GM19372 (cell line): ENCODE measurements at regions not wholly inside any gene's neighbourhood (a gene's known extent, or its start where the extent isn't known, plus 50 kb on each side); places are given as distances from the start of the nearest gene placed in this dataset.

Experiments used
- ATAC-seq: cut with Tn5 transposase; IDR thresholded peaks from one replicate; pipeline ENCODE4 v1.9.1; 2021; ENCODE audit warnings: mild to moderate bottlenecking, low read depth, moderate library complexity; ENCODE audit not compliant: unreplicated experiment

- no peak for ATAC-seq
Measured at GRCh38 chr7:136053689-136054485, 76.7 kb upstream of the MTPN start.

DNA sequence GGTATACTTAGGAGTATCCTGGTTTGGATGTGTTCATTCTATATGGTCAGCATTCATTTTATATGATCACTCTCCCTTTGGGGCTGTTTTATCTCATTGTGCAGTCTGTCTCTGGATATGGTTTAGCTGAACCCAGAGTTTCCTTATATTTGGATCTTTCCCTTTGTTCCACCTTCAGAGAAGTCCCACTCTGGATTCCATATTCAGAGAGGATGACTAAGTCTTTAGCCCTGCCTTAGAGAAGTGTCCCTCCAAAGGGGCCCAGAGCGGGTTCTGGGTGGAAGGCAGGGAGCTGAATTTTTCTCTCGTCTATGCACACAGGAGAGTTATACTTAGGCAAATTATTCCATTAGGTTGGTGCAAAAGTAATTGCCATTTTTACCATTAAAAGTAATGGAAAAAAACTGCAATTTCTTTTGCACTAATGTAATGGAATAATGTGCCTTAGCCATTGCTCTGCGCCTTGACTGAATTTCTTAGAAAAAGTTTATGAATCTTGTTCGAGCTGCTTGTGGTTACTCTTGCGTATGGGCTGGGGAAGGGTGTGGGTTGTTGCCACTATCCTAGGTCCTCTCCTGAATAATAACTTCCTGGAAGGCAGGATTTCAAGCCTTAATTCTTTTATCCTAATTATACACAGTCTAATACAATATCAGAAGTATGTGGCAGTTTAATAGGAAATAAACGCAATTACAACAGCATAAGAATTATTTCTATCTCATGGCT lies 74.2 kb upstream of the MTPN start:
- no peak for ATAC-seq

DNA sequence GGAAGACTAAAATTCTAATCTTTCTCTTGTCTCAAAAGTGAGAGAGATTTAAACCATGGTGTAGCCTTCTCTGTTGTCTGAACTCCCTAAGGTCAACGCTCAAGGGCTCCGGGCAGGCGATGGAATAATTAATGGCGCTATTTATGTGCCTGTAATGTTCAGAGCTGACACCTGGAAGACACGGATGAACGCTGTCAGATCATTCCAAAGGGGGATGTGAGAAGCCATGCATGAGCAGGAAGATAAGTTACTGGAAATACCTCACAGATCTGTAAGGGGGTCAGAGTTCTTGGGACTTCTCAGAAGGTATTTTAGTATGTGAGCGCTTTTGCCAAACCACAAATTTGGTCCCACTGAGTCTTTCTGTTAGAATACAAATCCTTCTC lies 73.3 kb upstream of the MTPN start:
- ATAC-seq, result no peak

- no peak for ATAC-seq
Measured at GRCh38 chr7:136049818-136050461, 72.8 kb upstream of the MTPN start.

- ATAC-seq, result no peak
Measured at GRCh38 chr7:136049117-136049516, 72.0 kb upstream of the MTPN start.

DNA sequence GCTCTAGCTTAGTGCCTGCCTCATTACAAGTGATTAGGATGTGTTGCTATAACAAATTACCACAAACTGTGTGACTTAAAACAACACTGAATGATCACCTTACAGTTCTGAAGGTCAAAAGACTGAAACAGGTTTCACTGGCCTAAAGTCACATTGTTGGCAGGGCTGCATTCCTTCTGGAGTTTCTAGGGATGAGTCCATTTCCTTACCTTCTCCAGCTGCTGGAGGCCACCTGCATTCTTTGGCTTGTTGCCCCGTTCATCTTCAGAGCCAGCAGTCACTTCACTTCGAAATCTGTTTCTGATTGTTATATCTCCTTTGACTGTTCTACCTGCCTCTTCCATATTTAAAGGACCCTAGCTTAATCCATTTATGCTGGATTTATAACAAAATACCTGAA lies 69.4 kb upstream of the MTPN start:
- no peak for ATAC-seq

DNA sequence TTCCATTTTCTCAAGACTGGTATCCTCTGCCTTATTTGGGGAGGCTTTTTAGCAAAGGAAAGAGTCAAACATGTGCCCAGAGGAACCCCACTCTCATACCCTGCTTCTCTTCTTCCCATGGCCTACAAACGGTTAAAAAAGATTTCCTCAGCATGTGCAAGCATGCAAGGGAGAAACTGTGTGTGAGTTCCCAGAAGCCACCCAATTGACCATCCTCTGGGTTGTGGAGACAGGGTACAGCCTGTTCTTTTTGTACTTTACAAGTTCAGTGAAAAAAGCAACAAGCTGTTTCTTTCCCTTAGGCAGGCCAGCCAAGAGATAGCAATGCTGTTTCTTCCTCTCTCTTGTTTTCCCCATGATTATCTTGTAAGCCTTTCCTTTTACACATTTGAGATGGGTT lies 68.8 kb upstream of the MTPN start:
- ATAC-seq, result no peak

DNA sequence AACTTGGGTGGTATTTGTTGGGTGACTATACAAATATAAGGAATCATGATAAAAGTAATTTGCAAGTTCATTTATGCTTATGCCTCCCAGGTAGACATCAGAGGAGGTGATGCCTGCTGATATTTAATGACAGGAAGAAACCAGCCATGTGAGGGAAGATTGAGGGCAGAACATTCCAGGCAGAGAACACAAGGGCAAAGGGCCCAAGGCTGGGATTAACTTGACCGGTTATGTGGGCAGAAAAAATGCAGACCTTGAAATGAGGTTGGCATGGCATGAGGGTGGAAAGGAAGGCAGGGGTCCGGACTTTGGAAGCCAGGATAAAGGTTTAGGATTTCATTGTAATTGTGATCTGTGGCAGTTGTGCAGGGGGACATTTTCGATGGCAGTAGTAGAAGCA lies 68.0 kb upstream of the MTPN start:
- ATAC-seq, result no peak

- no peak for ATAC-seq
Measured at GRCh38 chr7:136039577-136040345, 62.6 kb upstream of the MTPN start.

GRCh38 chr7:136036336-136036735 lies 59.2 kb upstream of the MTPN start:
- no peak for ATAC-seq

DNA sequence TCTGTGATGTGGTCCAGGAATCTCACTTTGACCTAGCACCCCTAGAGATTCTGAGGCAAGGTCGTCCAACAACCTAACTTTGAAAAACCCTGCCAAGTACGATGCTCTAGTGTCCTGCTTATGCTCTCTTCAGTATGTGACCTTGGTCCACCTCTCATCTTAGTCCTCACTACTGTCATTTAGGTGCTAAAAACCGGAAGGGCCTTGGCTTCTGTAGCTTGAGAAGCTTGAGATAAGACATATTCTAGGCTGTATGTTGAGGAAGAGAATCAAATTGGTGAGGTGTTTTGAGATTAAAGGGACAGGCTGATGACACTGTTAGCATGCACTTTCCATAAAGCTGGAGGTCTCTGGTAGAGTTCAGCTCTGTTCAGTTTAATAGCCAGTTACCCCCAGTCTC lies 57.0 kb upstream of the MTPN start:
- ATAC-seq, result no peak

DNA sequence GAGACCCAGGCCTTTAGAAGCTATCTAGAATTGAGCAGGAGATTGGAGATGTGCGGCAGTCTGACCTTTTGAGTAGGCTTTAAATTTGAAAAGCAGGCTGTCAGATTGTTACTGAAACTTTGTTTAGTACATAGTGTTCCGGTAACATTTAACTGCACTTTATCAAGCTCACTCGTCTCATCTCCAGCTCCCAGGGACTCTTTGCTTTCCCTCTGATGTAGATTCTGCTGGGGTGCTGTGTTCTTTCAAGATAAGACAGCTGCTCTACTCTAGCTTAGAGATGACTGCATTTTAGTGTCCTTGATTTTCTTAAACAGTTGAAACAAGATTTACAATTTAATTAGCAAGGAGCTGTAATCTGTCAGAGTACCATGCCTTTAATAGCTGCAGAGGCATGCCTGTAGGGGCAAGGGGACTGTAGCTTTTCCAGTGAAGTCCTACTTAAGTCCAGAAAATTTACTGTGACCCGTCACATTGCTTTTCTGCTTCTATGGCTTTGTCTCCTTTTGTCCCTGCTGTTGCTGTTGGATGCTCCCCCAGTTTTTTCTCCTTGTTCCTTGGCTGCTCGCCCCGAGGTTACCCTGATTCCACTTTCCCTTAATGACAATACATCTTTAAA lies 56.4 kb upstream of the MTPN start:
- ATAC-seq, result no peak

- peak; percentile 60 for ATAC-seq
Measured at GRCh38 chr7:136030867-136031318, 53.7 kb upstream of the MTPN start.

GRCh38 chr7:136030330-136030729 lies 53.2 kb upstream of the MTPN start:
- ATAC-seq, result no peak

- ATAC-seq, result no peak
Measured at GRCh38 chr7:136027160-136027559, 50.0 kb upstream of the MTPN start.
